H9 (cell line): ENCODE measurements at regions not wholly inside any gene's neighbourhood (a gene's known extent, or its start where the extent isn't known, plus 50 kb on each side); places are given as distances from the start of the nearest gene placed in this dataset.
A peak's percentile ranks its signal among the peaks of the same experiment; 100 is the strongest.

ENCODE experiments used
- DNase-seq: peaks from one replicate; pipeline ENCODE4 v3.0.0-alpha.2; 2017
- H2AFZ ChIP-seq: one replicate; pipeline ENCODE4 v1.6.1; 2013; ENCODE audit warnings: mild to moderate bottlenecking, low read length, control low read depth, moderate library complexity
- H2AK5ac ChIP-seq: 2 replicates; pipeline ENCODE4 v1.6.1; 2013; ENCODE audit warnings: low read length, control low read depth, mixed read lengths; ENCODE audit not compliant: insufficient read length
- H2BK120ac ChIP-seq: one replicate; pipeline ENCODE4 v1.6.1; 2013; ENCODE audit warnings: low read depth, mild to moderate bottlenecking, low read length, control low read depth, inconsistent platforms; ENCODE audit not compliant: poor library complexity, severe bottlenecking
- H2BK12ac ChIP-seq: 2 replicates; pipeline ENCODE4 v1.6.1; 2013; ENCODE audit warnings: low read length, control low read depth, mixed read lengths, low read depth; ENCODE audit not compliant: insufficient read length
- H2BK15ac ChIP-seq: 2 replicates; pipeline ENCODE4 v1.6.1; 2013; ENCODE audit warnings: low read depth, low read length, control low read depth
- H2BK20ac ChIP-seq: one replicate; pipeline ENCODE4 v1.6.1; 2013; ENCODE audit warnings: low read depth, mild to moderate bottlenecking, low read length, control low read depth, inconsistent platforms; ENCODE audit not compliant: poor library complexity, severe bottlenecking
- H2BK5ac ChIP-seq: 2 replicates; pipeline ENCODE4 v1.6.1; 2013; ENCODE audit warnings: low read length, control low read depth, mixed read lengths; ENCODE audit not compliant: insufficient read length
- H3K14ac ChIP-seq: 2 replicates; pipeline ENCODE4 v1.6.1; 2013; ENCODE audit warnings: low read length, control low read depth; ENCODE audit not compliant: insufficient read depth
- H3K18ac ChIP-seq: 2 replicates; pipeline ENCODE4 v1.6.1; 2013; ENCODE audit warnings: low read depth, mild to moderate bottlenecking, mixed read lengths, low read length, control low read depth; ENCODE audit not compliant: insufficient read length
- H3K23ac ChIP-seq: 2 replicates; pipeline ENCODE4 v1.6.1; 2013; ENCODE audit warnings: low read length, control low read depth, mixed read lengths, low read depth; ENCODE audit not compliant: insufficient read length
- H3K23me2 ChIP-seq: 2 replicates; pipeline ENCODE4 v1.6.1; 2013; ENCODE audit warnings: low read depth, mild to moderate bottlenecking, mixed read lengths, low read length, control low read depth; ENCODE audit not compliant: insufficient read length, poor library complexity, severe bottlenecking
- H3K27ac ChIP-seq: 2 replicates; pipeline ENCODE4 v1.5.1; 2013; ENCODE audit warnings: low read length, control low read depth, mixed read lengths, low read depth; ENCODE audit not compliant: insufficient read length
- H3K27me3 ChIP-seq: 2 replicates; pipeline ENCODE4 v1.6.1; 2013; ENCODE audit warnings: low read length, control low read depth, inconsistent platforms; ENCODE audit not compliant: insufficient read depth
- H3K4ac ChIP-seq: 2 replicates; pipeline ENCODE4 v1.6.1; 2013; ENCODE audit warnings: low read depth, mild to moderate bottlenecking, control low read depth, inconsistent platforms, low read length, moderate library complexity
- H3K4me1 ChIP-seq: 2 replicates; pipeline ENCODE4 v1.6.1; 2013; ENCODE audit warnings: low read length, control low read depth, inconsistent platforms; ENCODE audit not compliant: insufficient read depth
- H3K4me2 ChIP-seq: 2 replicates; pipeline ENCODE4 v1.6.1; 2013; ENCODE audit warnings: low read length, control low read depth, mixed read lengths; ENCODE audit not compliant: insufficient read length, insufficient read depth
- H3K56ac ChIP-seq: 2 replicates; pipeline ENCODE4 v1.6.1; 2013; ENCODE audit warnings: low read depth, mild to moderate bottlenecking, mixed read lengths, low read length, control low read depth; ENCODE audit not compliant: insufficient read length
- H3K79me1 ChIP-seq: 2 replicates; pipeline ENCODE4 v1.6.1; 2013; ENCODE audit warnings: low read depth, mild to moderate bottlenecking, moderate library complexity, low read length, control low read depth, inconsistent platforms; ENCODE audit not compliant: insufficient read depth, poor library complexity, severe bottlenecking
- H3K79me2 ChIP-seq: 2 replicates; pipeline ENCODE4 v1.6.1; 2013; ENCODE audit warnings: low read length, control low read depth, inconsistent platforms; ENCODE audit not compliant: insufficient read depth
- H3K9ac ChIP-seq: 2 replicates; pipeline ENCODE4 v1.6.1; 2013; ENCODE audit warnings: low read length, control low read depth, mixed read lengths; ENCODE audit not compliant: insufficient read length; ENCODE audit errors: extremely low read depth
- H3K9me3 ChIP-seq: one replicate; pipeline ENCODE4 v1.6.1; 2013; ENCODE audit warnings: low read depth, low read length, inconsistent platforms; ENCODE audit not compliant: control insufficient read depth
- H3T11ph ChIP-seq: one replicate; pipeline ENCODE4 v1.6.1; 2013; ENCODE audit warnings: mild to moderate bottlenecking, low read length, control low read depth, inconsistent platforms
- H4K20me1 ChIP-seq: one replicate; pipeline ENCODE4 v1.6.1; 2013; ENCODE audit not compliant: control insufficient read depth, insufficient read length, insufficient read depth
- H4K5ac ChIP-seq: 2 replicates; pipeline ENCODE4 v1.6.1; 2013; ENCODE audit warnings: low read depth, mild to moderate bottlenecking, mixed read lengths, low read length, control low read depth; ENCODE audit not compliant: insufficient read length
- H4K8ac ChIP-seq: replicated peaks from 2 replicates; pipeline ENCODE4 v1.6.1; 2013; ENCODE audit warnings: low read length, control low read depth, mixed read lengths, low read depth; ENCODE audit not compliant: insufficient read length
- H4K91ac ChIP-seq: 2 replicates; pipeline ENCODE4 v1.6.1; 2013; ENCODE audit warnings: low read depth, mild to moderate bottlenecking, moderate library complexity, mixed read lengths, low read length, control low read depth; ENCODE audit not compliant: insufficient read length
- H3K27ac Mint-ChIP-seq, 3 experiments: 2 replicates in 2 of 3; 3 replicates in 1 of 3; pipeline ENCODE4 v1.8.0; 2020 to 2021; ENCODE audit warnings: mixed read lengths in 3 of 3, mild to moderate bottlenecking in 1 of 3, moderate library complexity in 1 of 3
- H3K27me3 Mint-ChIP-seq: 2 replicates; pipeline ENCODE4 v1.8.0; 2021; ENCODE audit warnings: low read depth, mild to moderate bottlenecking, moderate library complexity, mixed read lengths
- H3K36me3 Mint-ChIP-seq, 3 experiments: 2 replicates in 2 of 3; 3 replicates in 1 of 3; pipeline ENCODE4 v1.8.0; 2020 to 2021; ENCODE audit warnings: low read depth in 3 of 3, mixed read lengths in 3 of 3; ENCODE audit not compliant: insufficient read depth in 1 of 3
- H3K4me1 Mint-ChIP-seq, 2 experiments: 2 replicates each; pipeline ENCODE4 v1.8.0; 2020; ENCODE audit warnings: mixed read lengths in 2 of 2
- H3K4me3 Mint-ChIP-seq, 2 experiments: 2 replicates in 1 of 2; 3 replicates in 1 of 2; pipeline ENCODE4 v1.8.0; 2020 to 2021; ENCODE audit warnings: mild to moderate bottlenecking in 2 of 2, mixed read lengths in 2 of 2, moderate library complexity in 1 of 2
- H3K9me3 Mint-ChIP-seq, 2 experiments: 2 replicates in 1 of 2; 3 replicates in 1 of 2; pipeline ENCODE4 v1.8.0; 2020; ENCODE audit warnings: mild to moderate bottlenecking in 2 of 2, mixed read lengths in 2 of 2, moderate library complexity in 1 of 2
- WGBS: extraction: QIAGEN DNeasy Blood & Tissue Kit; methylation state at CpG from one replicate; pipeline ENCODE4 v1.1.7; 2013; ENCODE audit warnings: missing lambda C conversion rate, low lambda C conversion rate, mixed read lengths; ENCODE audit not compliant: insufficient read length; ENCODE audit errors: extremely low coverage; 5-methylcytosine and 5-hydroxymethylcytosine counted together
- TF ChIP-seq, protein P1 (sequence below): fragments of 200-600 bp; sonication (generic); conservative IDR thresholded peaks from 3 replicates; pipeline ENCODE4 v1.8.0; 2021; ENCODE audit warnings: antibody characterized with exemption, mild to moderate bottlenecking

DNA sequence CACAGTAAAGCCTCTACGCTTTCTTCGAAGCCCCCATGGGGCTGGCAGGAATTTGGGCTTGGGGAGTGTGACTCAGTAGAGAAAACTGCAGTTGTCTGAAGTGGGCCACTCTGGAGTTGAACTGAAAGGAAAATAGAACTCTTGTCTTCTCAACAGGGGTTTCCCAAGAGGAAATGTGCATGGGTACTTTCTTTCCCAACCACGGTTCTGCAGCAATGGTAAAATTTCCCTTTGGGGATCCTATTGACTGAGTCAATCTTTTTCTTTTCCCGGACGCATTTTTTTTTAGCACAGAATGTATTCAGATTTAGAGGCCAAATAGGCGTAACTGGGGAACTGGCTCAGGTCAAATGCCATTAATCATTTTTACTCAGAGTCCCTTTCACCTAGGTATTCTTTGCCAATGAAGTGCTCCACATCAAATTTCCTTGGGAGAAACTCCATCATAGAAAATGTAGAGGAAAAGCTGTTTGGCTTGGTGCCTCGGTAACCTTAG is 269.3 kb downstream of the STIM2 start:
- no peak overlapping the region for H4K91ac ChIP-seq
- no peak overlapping the region for H3K4ac ChIP-seq
- no peak overlapping the region for H3K23ac ChIP-seq
- TF ChIP-seq, protein P1, sequence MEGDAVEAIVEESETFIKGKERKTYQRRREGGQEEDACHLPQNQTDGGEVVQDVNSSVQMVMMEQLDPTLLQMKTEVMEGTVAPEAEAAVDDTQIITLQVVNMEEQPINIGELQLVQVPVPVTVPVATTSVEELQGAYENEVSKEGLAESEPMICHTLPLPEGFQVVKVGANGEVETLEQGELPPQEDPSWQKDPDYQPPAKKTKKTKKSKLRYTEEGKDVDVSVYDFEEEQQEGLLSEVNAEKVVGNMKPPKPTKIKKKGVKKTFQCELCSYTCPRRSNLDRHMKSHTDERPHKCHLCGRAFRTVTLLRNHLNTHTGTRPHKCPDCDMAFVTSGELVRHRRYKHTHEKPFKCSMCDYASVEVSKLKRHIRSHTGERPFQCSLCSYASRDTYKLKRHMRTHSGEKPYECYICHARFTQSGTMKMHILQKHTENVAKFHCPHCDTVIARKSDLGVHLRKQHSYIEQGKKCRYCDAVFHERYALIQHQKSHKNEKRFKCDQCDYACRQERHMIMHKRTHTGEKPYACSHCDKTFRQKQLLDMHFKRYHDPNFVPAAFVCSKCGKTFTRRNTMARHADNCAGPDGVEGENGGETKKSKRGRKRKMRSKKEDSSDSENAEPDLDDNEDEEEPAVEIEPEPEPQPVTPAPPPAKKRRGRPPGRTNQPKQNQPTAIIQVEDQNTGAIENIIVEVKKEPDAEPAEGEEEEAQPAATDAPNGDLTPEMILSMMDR, result no peak
- no peak overlapping the region for H3K4me2 ChIP-seq
- DNase-seq, result no peak
- Mint-ChIP-seq H3K27ac (peak overlapping the region in 1 of 3 experiments; percentile 22; a peak in 1 of 7 replicates), H3K36me3 (peaks cover 4 to 18% (median 5%) of the 10 kb centered on the region in 3 experiments), H3K27me3 (peaks cover 2% of the 10 kb centered on the region; the same call in 1 of the 2 replicates), H3K9me3 (peaks cover 5 to 8% of the 10 kb centered on the region in 2 experiments), H3K4me1 (peaks cover 47 to 50% of the 10 kb centered on the region in 2 experiments), H3K4me3 (no peak overlapping the region)
- no peak overlapping the region for H2AK5ac ChIP-seq
- H3K9me3 ChIP-seq, result no peaks in the 10 kb centered on the region
- no peak overlapping the region for H3K9ac ChIP-seq
- peaks cover 6% of the 10 kb centered on the region; the same call in 1 of the 2 replicates for H3K4me1 ChIP-seq
- no peak overlapping the region for H2AFZ ChIP-seq
- no peaks in the 10 kb centered on the region for H3K79me2 ChIP-seq
- no peak overlapping the region for H3K14ac ChIP-seq
- WGBS, result no CpG with 5 or more reads among the region's 7 CpGs
- H3K79me1 ChIP-seq, result no peaks in the 10 kb centered on the region
- H4K20me1 ChIP-seq, result no peaks in the 10 kb centered on the region
- H4K5ac ChIP-seq, result no peak overlapping the region
- H2BK12ac ChIP-seq, result no peak overlapping the region
- no peak overlapping the region for H4K8ac ChIP-seq
- H3T11ph ChIP-seq, result no peak overlapping the region
- no peaks in the 10 kb centered on the region for H3K23me2 ChIP-seq
- no peak overlapping the region for H2BK120ac ChIP-seq
- no peak overlapping the region for H3K18ac ChIP-seq
- H2BK15ac ChIP-seq, result no peak overlapping the region
- no peaks in the 10 kb centered on the region for H3K27me3 ChIP-seq
- H3K56ac ChIP-seq, result no peak overlapping the region
- no peak overlapping the region for H2BK5ac ChIP-seq
- H2BK20ac ChIP-seq, result no peak overlapping the region
- no peak overlapping the region for H3K27ac ChIP-seq
